HepG2 (cell line): ENCODE measurements at regions not wholly inside any gene's neighbourhood (a gene's known extent, or its start where the extent isn't known, plus 50 kb on each side); places are given as distances from the start of the nearest gene placed in this dataset.

ENCODE experiments used
- EHMT2 ChIP-seq: fragments of 200-600 bp; sonication (generic); IDR thresholded peaks from 2 replicates; pipeline ENCODE4 v1.7.0; 2017; ENCODE audit warnings: antibody characterized with exemption, low read depth, low read length, borderline replicate concordance
- FOXM1 ChIP-seq: sonication (generic); formaldehyde crosslinking; IDR thresholded peaks from 2 replicates; pipeline ENCODE4 v1.5.0; 2020; ENCODE audit warnings: missing genetic modification reagents
- ZNF24 ChIP-seq: fragments of 450-650 bp; IDR thresholded peaks from 2 replicates; pipeline ENCODE4 v1.6.1; 2017; ENCODE audit warnings: antibody characterized with exemption, mild to moderate bottlenecking
- ZNF629 ChIP-seq: sonication (generic); formaldehyde crosslinking; conservative IDR thresholded peaks from 2 replicates; pipeline ENCODE4 v1.5.0; 2020; ENCODE audit warnings: missing genetic modification reagents

DNA sequence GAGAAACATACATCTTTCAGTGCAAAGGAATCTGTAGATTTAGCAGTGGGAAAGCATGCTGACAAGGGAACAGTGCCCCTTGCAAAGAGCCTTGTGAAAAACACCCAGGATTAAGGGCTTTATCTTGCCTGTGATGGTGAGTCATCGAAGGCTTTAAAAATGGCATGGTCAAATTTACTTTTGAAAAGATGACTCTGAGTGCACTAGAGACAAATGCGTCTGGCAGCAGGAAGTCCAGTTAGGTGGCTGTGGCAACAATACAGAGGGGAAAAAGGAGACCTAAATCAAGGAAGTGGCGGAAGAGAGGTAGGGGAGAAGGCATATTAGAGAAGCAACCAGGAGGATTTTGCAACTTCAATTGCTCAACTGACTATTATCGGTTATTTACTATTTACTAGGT lies 472.6 kb upstream of the CPEB2 start:
- TF ChIP-seq ZNF629 (CRISPR knock-in tag): no peak
- TF ChIP-seq ZNF24: no peak
- no peak for TF ChIP-seq EHMT2
- no peak for TF ChIP-seq FOXM1 (CRISPR knock-in tag)
